ENCODE measurements at regions not wholly inside any gene's neighbourhood (a gene's known extent, or its start where the extent isn't known, plus 50 kb on each side); places are given as distances from the start of the nearest gene placed in this dataset.

- no peak for TF ChIP-seq EZH2 (IDR thresholded peaks at IDR 0.05)
- TF ChIP-seq CTCF (IDR thresholded peaks at IDR 0.05): no peak
- TF ChIP-seq EZH2phosphoT487 (IDR thresholded peaks at IDR 0.05): no peak
Measured at GRCh38 chr1:195530961-195531360, 1077.3 kb downstream of the KCNT2 start.

Measured in neural progenitor cell (in vitro differentiated cells).